ENCODE measurements at regions not wholly inside any gene's neighbourhood (a gene's known extent, or its start where the extent isn't known, plus 50 kb on each side); places are given as distances from the start of the nearest gene placed in this dataset.

- DNase-seq: no peak
Observed at GRCh38 chr18:70429847-70430500, 141.1 kb downstream of the SOCS6 start.

DNA sequence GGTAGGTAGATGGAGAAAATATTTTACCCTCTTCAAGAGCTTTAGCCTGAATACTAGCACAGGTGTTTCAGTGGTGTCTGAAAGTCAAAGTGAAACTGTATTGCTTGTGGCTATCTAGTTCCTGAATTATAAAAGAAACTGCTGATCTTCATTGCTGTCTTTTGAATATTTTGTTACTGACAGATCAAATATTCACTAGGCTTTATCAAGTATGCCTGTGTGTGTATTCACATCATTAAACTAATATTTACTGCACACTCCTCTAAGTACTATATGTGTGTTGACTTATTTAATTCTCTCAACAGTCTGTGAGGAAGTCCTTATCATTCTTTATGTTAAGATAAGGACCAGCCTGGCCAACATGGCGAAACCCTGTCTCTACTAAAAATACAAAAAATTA lies 139.6 kb downstream of the SOCS6 start:
- no peak for DNase-seq

GRCh38 chr18:70426818-70427217 lies 138.0 kb downstream of the SOCS6 start:
- no peak for DNase-seq

DNA sequence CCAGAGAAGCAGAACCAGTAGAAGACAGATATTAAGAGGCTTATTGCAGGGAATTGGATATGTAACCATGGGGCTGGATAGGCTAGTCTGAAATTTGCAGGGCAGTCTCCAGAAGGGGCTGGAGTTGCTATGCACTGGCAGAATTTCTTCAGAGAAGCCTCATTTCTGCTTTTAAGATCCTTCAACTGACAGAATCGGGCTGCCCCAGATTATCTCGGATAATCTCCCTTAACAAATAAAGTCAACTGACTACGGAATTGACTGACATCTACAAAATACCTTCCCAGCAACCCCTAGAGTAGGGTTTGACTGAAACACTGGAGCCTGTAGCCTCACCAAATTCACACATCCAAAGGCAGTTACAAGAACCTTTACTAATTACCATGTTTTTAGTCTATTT lies 136.4 kb downstream of the SOCS6 start:
- DNase-seq: no peak

- DNase-seq: no peak
Observed at GRCh38 chr18:70423988-70424387, 135.1 kb downstream of the SOCS6 start.

GRCh38 chr18:70423120-70423519 lies 134.3 kb downstream of the SOCS6 start:
- DNase-seq: no peak

DNA sequence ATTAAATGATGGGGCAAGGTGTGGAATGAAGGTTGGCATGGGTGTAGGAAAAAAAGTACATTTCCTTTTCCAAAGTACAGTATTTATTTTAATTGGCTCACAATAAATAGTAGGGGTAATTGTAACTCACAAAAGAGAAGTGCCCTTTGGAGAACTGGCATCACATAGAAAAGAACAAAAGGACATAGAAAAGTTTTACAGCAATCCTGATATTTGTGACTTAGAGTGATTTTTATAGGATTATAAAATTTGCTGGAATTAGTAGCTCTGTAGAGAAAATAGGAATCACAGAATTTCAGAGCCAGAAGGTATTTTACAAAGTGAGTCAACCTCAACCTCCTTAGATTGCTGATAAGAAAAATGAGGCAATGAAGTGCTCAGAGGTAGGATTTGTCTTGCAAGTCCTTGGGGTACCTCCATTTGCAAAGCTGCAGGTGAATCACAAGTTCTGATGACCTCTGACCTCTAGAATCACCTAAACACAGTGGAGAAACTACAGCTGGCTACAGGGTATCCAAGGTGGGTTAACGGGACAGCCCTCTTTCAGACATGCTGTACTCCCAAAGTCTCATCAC lies 133.6 kb downstream of the SOCS6 start:
- no peak for DNase-seq

DNA sequence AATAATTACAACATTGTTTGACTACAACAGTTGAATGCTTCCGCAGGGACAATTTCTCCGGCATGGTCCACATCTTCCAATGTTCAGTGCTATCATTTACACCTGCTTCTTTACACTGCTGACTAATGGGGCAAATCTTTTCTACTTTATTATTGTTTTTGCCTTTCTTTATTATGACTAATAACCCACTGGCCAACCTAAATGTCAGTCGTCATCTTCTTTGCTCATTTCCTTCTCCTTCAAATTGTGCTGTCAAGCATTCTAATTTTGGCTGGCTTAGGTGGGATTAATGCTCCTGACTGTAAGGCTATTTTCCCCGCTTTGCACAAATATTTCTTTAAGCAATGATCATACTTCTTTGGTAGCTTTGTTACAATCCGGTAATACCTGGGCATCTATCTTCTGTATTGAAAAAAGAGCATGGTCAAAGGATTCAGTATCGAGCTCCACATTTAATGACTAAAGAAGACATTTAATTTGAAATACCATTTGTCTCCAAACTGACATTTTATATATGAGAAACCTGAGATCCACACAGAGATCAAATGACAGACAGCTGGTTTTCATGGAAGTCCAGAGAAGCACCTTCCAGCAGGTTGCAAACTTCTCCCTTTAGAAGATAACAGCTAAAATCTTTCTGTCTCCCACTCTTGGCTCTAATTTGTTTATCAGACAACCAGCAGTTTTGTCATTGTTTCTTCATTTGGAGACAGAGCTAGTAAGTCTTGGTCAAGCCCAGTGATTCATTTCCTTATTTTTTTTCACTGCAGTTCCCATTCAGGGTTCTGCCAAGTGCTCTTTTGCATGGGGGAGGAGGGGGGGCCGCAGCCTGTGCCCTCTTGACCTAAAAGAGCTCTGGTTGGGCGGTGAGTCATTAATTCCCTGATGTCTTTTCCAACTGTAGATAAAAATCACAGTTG lies 132.9 kb downstream of the SOCS6 start:
- DNase-seq: peak; percentile 67

- DNase-seq: no peak
Observed at GRCh38 chr18:70420146-70420898, 131.5 kb downstream of the SOCS6 start.

GRCh38 chr18:70419526-70419925 lies 130.7 kb downstream of the SOCS6 start:
- no peak for DNase-seq

DNA sequence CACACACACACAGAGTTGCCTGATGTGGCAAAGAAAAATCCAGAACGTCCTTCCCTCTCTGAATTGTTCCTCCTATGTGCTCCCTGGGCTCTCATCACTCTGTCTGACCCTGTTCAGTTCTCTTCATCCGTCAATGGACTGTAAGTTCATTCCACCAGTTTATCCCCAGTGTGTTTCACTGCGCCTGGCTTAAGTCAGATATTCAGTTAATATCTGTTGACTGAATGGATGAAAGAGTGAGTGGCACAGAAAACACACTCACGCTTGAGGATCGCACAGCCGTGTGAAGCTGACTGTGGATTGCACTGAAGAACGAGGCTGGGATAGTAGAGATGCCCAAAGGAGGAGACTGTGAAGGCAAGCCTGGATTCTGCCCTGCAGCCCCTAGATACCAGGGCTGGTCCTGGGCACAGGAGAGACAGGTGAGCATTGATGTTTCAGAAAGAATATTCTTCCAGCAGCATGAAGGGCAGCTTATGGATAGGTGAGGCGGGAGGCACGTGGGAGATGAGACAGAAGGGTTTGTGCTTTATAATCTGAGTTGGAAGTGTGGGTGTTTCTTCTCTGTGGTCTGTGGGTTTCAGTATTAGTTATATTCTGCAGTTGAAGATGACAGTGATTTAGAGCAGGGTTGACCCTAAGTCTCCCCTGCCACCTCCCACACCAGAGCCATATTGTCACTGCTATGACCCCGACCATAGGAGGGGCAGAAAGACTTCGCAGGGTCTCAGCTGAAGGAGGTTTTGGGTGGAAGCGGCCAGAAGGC lies 129.9 kb downstream of the SOCS6 start:
- no peak for DNase-seq

DNA sequence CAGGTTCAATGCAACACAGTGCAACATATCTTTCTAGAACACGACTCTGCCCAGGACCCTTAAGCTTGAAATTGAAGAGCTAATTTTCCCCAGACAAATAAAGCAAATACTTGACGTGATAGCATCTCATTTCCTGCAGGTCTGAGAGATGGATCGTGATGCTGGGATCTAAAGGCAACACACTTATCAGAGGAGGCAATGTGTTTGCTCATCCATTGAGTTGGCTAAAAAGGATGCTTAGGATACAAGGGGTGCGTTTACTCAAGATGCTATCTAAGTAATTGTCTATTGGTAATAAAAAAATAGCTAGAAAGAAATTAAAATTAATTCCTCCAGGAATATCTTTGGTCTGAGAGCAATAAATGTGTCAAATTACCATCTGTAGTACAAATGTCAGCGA lies 129.0 kb downstream of the SOCS6 start:
- no peak for DNase-seq

- no peak for DNase-seq
Observed at GRCh38 chr18:70416496-70416895, 127.7 kb downstream of the SOCS6 start.

DNA sequence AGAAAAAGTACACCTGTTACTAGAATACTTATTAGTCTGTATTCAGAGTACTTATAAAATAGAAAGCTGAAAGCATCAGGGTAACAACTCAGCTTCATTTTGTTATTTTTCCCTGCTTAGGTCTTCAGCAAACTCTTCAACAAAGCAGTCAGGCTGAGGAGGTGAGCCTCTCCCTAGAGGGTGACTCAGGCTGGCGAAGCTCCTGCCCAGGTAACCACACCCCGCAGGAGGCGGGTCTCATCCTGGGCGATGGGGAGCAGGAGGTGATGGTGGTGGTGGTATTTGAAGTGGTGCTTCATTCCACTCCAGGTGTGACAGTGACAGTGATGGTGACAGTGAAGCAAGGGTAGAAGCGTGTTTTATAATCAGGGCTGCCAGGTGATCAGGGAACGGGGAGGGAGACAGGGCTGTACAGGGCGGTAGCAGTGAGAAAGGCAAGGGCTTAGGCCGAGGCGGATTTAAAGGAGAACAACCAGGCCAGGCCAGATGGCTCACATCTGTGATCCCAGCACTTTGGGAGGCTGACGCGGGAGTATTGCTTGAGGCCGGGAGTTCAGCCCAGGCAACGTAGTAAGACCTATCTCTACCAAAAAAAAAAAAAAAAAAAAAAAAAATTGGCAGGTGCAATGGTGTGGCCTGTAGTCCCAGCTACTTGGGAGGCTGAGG lies 127.1 kb downstream of the SOCS6 start:
- DNase-seq: no peak

GRCh38 chr18:70414315-70414900 lies 125.6 kb downstream of the SOCS6 start:
- DNase-seq: no peak

DNA sequence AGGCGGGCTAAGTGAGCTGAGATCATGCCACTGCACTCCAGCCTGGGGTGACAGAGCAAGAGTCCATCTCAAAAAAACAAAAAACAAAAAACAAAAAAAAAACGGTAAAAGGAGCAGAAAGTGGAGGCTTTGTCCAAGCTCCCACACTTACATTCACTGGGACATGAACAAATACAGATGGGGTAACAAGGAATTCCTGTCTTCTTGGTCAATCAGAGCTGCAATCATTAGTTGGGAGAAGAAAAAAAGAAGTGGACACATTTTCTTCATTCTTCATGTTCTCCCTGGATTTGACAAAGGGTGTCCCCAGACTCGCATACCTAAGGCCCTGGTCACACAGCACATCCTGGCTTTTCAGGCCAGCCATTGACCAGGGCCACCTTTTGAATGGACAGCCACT lies 124.6 kb downstream of the SOCS6 start:
- no peak for DNase-seq

GRCh38 chr18:70411876-70412435 lies 123.1 kb downstream of the SOCS6 start:
- DNase-seq: no peak

- no peak for DNase-seq
Observed at GRCh38 chr18:70411307-70411706, 122.5 kb downstream of the SOCS6 start.

DNA sequence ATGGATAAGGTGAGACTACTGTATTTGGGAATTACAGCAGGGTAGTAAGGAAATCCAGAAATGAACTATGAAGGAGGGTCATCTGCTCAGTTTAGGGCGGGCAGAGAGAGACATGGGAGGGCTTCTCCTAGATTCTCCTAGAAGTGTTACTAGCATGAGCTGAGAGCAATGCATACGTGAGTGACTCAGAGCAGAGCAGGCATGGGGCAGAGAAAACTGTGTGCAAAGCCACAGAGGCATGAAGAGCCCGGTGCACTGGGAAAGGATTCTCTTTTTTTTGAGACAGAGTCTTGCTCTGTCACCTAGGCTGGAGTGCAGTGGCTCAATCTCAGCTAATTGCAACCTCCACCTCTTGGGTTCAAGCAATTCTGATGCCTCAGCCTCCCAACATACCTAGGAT lies 116.2 kb downstream of the SOCS6 start:
- DNase-seq: no peak

DNA sequence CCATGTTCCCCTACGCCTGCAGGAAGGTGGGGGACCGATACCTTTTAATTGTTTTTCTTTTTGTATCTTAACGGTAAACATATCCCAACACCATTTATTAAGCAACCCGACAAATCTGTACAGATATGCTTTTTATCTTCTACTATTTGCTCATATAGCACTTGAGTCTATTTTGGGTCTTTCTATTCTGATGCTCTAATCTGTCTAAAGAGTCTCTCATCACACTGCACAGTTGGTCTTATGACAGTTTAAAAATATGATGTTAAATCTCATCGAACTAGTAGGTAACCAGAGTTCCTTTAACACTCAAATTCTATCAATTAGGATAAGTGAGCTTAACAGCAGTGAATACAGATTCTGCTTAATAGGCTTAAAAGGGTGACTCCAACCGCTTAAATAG lies 111.6 kb downstream of the SOCS6 start:
- no peak for DNase-seq

GRCh38 chr18:70398076-70398475 lies 109.2 kb downstream of the SOCS6 start:
- no peak for DNase-seq

All from T1000 (cell line).